ENCODE measurements at regions not wholly inside any gene's neighbourhood (a gene's known extent, or its start where the extent isn't known, plus 50 kb on each side); places are given as distances from the start of the nearest gene placed in this dataset.
"Not testable (repeated sequence)": the region's sequence is repeated elsewhere in the genome, so short reads cannot be mapped to it uniquely, and the experiment has no call there.

DNA sequence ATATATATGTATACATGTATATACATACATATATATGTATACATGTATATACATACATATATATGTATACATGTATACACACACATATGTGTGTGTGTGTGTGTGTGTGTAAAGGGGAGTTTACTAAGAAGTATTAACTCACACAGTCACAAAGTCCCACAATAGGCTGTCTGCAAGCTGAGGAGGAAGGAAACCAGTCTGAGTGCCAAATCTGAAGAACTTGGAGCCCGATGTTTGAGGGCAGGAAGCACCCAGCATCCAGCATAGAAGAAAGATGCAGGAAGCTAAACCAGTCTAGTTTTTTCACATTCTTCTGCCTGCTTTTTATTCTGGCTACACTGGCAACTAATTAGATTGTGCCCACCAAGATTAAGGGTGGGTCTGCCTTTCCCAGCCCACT is 591.5 kb downstream of the PRR16 start:
- Histone ChIP-seq H3K36me3 (no peaks in the 10 kb centered on the region), H3K27ac (no peak overlapping the region), H3K27me3 (no peaks in the 10 kb centered on the region), H3K4me1 (no peaks in the 10 kb centered on the region), H3K9me3 (no peaks in the 10 kb centered on the region), H3K4me3 (no peak overlapping the region)
- in situ Hi-C loops (cut with MboI; ENCODE audit: low pct_ligation_motif_present in 1 of 4, low pct_unique_long_range_greater_than_20kb in 1 of 4, low sequenced_read_pairs in 3 of 4) = no loop called here
- TF ChIP-seq EP300 (IDR thresholded peaks at IDR 0.05; ENCODE audit: low read depth) (no peak), POLR2AphosphoS5 (IDR thresholded peaks at IDR 0.05) (no peak), POLR2A (IDR thresholded peaks at IDR 0.05) (no peak)
- TF ChIP-seq, protein P1, sequence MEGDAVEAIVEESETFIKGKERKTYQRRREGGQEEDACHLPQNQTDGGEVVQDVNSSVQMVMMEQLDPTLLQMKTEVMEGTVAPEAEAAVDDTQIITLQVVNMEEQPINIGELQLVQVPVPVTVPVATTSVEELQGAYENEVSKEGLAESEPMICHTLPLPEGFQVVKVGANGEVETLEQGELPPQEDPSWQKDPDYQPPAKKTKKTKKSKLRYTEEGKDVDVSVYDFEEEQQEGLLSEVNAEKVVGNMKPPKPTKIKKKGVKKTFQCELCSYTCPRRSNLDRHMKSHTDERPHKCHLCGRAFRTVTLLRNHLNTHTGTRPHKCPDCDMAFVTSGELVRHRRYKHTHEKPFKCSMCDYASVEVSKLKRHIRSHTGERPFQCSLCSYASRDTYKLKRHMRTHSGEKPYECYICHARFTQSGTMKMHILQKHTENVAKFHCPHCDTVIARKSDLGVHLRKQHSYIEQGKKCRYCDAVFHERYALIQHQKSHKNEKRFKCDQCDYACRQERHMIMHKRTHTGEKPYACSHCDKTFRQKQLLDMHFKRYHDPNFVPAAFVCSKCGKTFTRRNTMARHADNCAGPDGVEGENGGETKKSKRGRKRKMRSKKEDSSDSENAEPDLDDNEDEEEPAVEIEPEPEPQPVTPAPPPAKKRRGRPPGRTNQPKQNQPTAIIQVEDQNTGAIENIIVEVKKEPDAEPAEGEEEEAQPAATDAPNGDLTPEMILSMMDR (IDR thresholded peaks at IDR 0.05) = no peak
- 50% methylated on average over 1 of the region's 1 CpG; no CpG with 5 or more reads in 1 of the 2 donors for WGBS, 2 donors (ENCODE audit: low coverage in 1 of 2)
- intact Hi-C loops (cut with DNase I; ENCODE audit: low total_unique reads) = no loop called here
- no peak for DNase-seq

DNA sequence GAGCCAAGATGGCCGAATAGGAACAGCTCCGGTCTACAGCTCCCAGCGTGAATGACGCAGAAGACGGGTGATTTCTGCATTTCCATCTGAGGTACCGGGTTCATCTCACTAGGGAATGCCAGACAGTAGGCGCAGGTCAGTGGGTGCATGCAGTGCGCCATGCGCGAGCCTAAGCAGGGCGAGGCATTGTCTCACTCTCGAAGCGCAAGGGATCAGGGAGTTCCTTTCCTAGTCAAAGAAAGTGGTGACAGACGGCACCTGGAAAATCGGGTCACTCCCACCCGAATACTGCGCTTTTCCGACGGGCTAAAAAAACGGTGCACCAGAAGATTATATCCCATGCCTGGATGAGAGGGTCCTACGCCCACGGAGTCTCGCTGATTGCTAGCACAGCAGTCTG is 600.1 kb downstream of the PRR16 start:
- in situ Hi-C loops (cut with MboI; ENCODE audit: low pct_ligation_motif_present in 1 of 4, low pct_unique_long_range_greater_than_20kb in 1 of 4, low sequenced_read_pairs in 3 of 4); H3K4me3 ChIP-seq; intact Hi-C loops (cut with DNase I; ENCODE audit: low total_unique reads); H3K4me1 ChIP-seq; H3K9me3 ChIP-seq; H3K27me3 ChIP-seq; H3K36me3 ChIP-seq; H3K27ac ChIP-seq; DNase-seq: not testable (repeated sequence)
- WGBS, 2 donors (ENCODE audit: low coverage in 1 of 2) = 91 to 92% methylated on average over 6 to 23 of the region's 23 CpGs

DNA sequence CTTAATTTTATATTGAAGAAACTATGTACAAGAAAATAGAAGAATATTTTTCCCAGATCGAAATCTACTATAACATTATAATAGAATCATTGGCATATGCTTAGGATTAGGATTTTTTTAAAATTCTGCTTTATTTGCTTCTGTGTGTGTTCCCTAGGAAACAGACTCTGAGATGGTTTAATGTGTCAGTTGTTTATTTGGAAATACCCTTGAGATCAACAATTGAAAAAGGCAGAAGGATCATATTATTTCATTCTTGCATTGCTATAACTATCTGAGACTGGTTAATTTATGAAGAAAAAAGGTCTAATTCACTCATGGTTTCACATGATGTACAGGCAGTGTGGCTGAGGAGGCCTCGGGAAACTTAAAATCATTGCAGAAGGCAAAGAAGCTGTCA is 622.6 kb downstream of the PRR16 start:
- intact Hi-C loops (cut with DNase I; ENCODE audit: low total_unique reads) (no loop called here), in situ Hi-C loops (cut with MboI; ENCODE audit: low pct_ligation_motif_present in 1 of 4, low pct_unique_long_range_greater_than_20kb in 1 of 4, low sequenced_read_pairs in 3 of 4) (no loop called here)
- DNase-seq = no peak
- no peaks in the 10 kb centered on the region for H3K36me3 ChIP-seq
- TF ChIP-seq POLR2A (IDR thresholded peaks at IDR 0.05) (no peak), EP300 (IDR thresholded peaks at IDR 0.05; ENCODE audit: low read depth) (no peak), POLR2AphosphoS5 (IDR thresholded peaks at IDR 0.05) (no peak)
- TF ChIP-seq, protein P1 (IDR thresholded peaks at IDR 0.05) = no peak
- 63 to 70% methylated on average over 2 of the region's 2 CpGs for WGBS, 2 donors (ENCODE audit: low coverage in 1 of 2)
- no peak overlapping the region for H3K4me3 ChIP-seq
- no peaks in the 10 kb centered on the region for H3K9me3 ChIP-seq
- no peak overlapping the region for H3K27ac ChIP-seq
- no peaks in the 10 kb centered on the region for H3K4me1 ChIP-seq
- H3K27me3 ChIP-seq = no peaks in the 10 kb centered on the region

DNA sequence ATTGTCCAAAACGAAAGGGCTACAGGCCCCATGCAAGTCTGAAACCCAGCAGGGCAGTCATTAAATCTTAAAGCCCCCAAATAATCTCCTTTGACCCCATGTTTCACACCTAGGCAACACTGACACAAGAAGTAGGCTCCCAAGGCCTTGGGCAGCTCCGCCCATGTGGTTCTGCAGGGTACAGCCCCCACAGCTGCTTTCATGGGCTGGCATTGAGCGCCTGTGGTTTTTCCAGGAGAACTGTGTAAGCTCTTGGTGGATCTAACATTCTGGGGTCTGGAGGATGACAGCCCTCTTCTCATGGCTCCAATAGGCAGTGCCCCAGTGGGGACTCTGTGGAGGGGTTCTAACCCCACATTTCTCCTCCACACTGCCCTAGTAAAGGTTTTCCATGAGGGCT is 623.5 kb downstream of the PRR16 start:
- Histone ChIP-seq H3K27me3 (no peaks in the 10 kb centered on the region), H3K27ac (no peak overlapping the region), H3K9me3 (no peaks in the 10 kb centered on the region), H3K4me3 (no peak overlapping the region), H3K36me3 (no peaks in the 10 kb centered on the region), H3K4me1 (no peaks in the 10 kb centered on the region)
- intact Hi-C loops (cut with DNase I; ENCODE audit: low total_unique reads) = no loop called here
- TF ChIP-seq, protein P1 (IDR thresholded peaks at IDR 0.05) = no peak
- TF ChIP-seq POLR2AphosphoS5 (IDR thresholded peaks at IDR 0.05) (no peak), POLR2A (IDR thresholded peaks at IDR 0.05) (no peak), EP300 (IDR thresholded peaks at IDR 0.05; ENCODE audit: low read depth) (no peak)
- DNase-seq = no peak
- in situ Hi-C loops (cut with MboI; ENCODE audit: low pct_ligation_motif_present in 1 of 4, low pct_unique_long_range_greater_than_20kb in 1 of 4, low sequenced_read_pairs in 3 of 4) = no loop called here
- 40 to 80% methylated on average over 1 to 3 of the region's 3 CpGs for WGBS, 2 donors (ENCODE audit: low coverage in 1 of 2)

DNA sequence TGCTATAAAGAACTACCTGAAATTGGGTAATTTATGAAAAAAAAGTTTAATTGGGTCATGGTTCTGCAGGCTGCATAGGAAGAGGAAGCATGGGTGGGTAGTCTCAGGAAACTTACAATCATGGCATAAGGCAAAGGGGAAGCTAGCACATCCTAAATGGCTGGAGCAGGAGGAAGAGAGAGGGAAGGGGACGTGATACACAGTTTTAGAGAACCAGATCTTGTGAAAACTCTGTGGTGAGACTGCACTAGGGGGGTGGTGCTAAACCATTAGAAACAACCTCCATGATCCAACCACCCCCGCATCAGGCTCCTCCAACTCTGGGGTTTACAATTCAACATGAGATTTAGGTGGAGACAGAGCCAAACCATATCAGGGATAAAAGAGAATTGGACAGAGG is 624.2 kb downstream of the PRR16 start:
- Histone ChIP-seq H3K4me3 (no peak overlapping the region), H3K9me3 (no peaks in the 10 kb centered on the region), H3K4me1 (no peaks in the 10 kb centered on the region), H3K27me3 (no peaks in the 10 kb centered on the region), H3K36me3 (no peaks in the 10 kb centered on the region), H3K27ac (no peak overlapping the region)
- DNase-seq = no peak
- WGBS, 2 donors (ENCODE audit: low coverage in 1 of 2) = 86 to 88% methylated on average over 1 to 2 of the region's 2 CpGs
- in situ Hi-C loops (cut with MboI; ENCODE audit: low pct_ligation_motif_present in 1 of 4, low pct_unique_long_range_greater_than_20kb in 1 of 4, low sequenced_read_pairs in 3 of 4) (no loop called here), intact Hi-C loops (cut with DNase I; ENCODE audit: low total_unique reads) (no loop called here)
- TF ChIP-seq POLR2AphosphoS5 (IDR thresholded peaks at IDR 0.05) = no peak
- TF ChIP-seq POLR2A (IDR thresholded peaks at IDR 0.05) = no peak
- TF ChIP-seq, protein P1 (IDR thresholded peaks at IDR 0.05) = no peak
- no peak for TF ChIP-seq EP300 (IDR thresholded peaks at IDR 0.05; ENCODE audit: low read depth)

Measured in transverse colon (tissue), 4 donors.